HG03159 (cell line): ENCODE measurements at regions not wholly inside any gene's neighbourhood (a gene's known extent, or its start where the extent isn't known, plus 50 kb on each side); places are given as distances from the start of the nearest gene placed in this dataset.

ENCODE experiments used
- ATAC-seq: cut with Tn5 transposase; IDR thresholded peaks from one replicate; pipeline ENCODE4 v1.9.1; 2021; ENCODE audit warnings: mild to moderate bottlenecking, moderate library complexity; ENCODE audit not compliant: unreplicated experiment

DNA sequence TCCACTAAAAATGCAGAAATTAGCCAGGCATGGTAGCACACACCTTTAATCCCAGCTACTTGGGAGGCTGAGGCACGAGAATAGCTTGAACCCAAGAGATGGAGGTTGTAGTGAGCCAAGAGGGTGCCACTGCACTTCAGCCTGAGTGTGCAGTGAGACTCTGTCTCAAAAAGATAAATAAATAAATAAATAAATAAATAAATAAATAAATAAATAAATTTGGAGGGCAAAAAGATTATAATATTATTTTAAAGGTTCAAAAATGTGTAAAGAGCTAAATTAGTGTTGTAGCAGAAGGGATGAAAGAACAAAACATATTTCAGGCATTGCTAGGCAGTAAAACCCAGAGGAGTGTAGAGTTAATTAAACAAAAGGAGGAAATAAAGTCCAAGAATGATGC lies 1136.4 kb upstream of the CDH2 start:
- ATAC-seq, result no peak

- ATAC-seq, result no peak
Observed at GRCh38 chr18:29311580-29311979, 1134.7 kb upstream of the CDH2 start.

DNA sequence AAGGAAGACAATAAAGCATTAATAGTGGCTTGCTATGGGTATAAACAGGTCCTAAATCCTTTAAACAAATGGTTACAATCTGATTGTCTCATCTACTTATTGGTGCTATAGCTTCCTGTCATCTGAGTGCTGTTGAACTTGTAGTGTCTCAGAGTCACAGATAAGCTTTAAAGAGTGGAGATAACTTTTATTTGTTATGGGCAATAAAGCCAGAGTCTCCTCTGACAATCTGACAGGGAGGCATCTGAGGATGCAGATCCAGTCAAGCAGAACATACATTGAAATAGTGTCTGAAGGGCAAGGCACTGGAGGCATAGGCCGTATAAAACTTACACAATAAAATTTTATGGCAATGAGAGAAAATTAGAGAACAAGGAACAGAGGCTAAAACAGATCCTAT lies 1132.4 kb upstream of the CDH2 start:
- ATAC-seq, result no peak

GRCh38 chr18:29307982-29308381 lies 1131.1 kb upstream of the CDH2 start:
- no peak for ATAC-seq

- no peak for ATAC-seq
Observed at GRCh38 chr18:29307231-29307630, 1130.3 kb upstream of the CDH2 start.

DNA sequence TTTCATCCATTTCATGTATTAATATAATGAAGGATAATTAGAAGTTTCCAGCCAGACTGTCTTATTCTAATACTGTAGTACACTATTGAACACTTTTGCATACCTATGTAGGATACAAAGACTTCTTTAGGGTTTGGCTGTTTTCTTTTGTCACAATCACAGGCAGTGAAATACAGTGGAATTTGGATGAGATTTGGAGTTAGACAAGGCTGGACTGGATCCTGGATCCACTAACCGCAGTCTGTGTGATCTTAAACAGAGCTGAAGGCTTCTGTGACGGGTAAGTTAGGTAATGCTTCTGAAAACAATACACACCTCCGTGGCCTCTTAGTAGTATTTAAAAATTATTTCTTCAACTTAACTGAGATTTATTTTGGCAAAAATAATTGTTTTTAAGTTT lies 1128.6 kb upstream of the CDH2 start:
- no peak for ATAC-seq

- ATAC-seq, result no peak
Observed at GRCh38 chr18:29301048-29301447, 1124.1 kb upstream of the CDH2 start.

- ATAC-seq, result no peak
Observed at GRCh38 chr18:29285471-29285870, 1108.5 kb upstream of the CDH2 start.

GRCh38 chr18:29271501-29271900 lies 1094.6 kb upstream of the CDH2 start:
- ATAC-seq, result no peak

DNA sequence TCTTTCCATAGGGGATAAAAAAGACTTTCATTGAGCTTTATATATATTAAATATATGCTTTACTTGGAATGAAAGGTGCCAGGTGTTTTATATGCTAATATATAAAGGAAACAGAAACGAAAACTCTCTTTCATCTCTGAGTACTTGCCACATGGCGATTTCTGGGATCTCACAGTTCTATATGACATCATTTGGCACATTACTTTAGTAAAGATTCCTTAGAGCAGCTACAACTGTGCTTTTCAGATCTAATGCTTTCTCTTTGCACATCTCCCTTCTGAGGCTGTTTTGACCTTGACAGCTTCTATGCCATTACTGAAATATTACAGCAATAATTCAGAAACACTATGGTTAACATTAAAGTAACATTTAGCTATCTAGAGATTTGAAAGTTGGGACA lies 1082.9 kb upstream of the CDH2 start:
- ATAC-seq, result no peak

GRCh38 chr18:29254123-29254522 lies 1077.2 kb upstream of the CDH2 start:
- ATAC-seq, result no peak

DNA sequence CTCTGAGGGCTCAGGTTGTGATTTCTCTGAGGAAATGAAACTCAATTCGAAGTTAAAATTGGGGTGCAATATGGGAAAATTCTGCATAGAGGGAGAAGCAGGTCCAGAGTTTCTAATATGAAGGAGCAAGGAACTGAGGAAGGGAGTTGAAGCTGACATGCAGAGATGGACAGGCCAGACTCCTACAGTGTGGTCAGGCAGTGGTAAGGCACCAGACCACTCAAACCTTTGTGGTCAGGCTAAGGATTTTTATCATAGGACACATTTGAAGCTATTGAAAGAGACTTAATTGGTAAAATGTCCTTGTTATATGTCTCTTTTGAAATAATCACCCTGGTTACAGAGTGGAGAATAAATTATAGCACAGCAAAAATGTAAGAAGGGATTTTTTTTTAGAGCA lies 1074.8 kb upstream of the CDH2 start:
- no peak for ATAC-seq

DNA sequence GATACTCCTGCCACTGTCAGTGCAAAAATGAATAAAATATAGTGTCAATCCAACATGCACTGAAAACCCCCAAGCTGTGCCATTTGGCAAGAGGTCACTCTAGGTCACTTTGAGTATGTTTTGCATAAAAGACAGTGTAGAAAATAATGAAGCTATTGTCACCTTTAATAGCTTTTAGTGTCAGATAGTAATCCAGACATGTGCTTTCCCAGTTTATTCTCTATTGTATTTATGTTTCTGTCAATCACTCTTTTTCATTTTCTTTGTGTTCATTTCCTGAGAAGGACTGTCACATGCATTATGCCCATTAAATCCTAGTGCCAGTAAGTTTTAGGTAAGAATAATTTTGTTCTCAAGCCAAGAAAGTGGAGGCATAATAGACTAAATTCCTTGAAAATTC lies 1073.9 kb upstream of the CDH2 start:
- ATAC-seq, result no peak

- ATAC-seq, result no peak
Observed at GRCh38 chr18:29250259-29250658, 1073.3 kb upstream of the CDH2 start.

DNA sequence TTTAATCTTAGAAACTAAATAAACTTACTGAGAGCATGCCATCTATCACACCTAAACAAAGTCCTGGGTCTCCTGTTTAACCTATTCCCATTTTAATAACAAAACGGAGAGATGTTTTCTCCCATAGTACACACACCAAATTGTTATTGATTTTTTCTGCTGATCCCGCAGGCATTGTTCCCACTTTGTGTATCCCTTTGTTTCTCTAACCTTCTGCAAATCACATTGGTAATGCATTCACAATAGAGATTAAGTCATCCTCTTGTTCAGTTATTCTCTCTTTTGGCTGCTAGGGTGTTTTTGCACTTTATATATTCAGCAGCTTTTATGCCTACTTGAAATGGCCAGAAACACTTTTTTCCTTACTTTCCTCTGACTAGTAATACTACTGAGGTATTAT lies 1071.9 kb upstream of the CDH2 start:
- ATAC-seq, result no peak

- no peak for ATAC-seq
Observed at GRCh38 chr18:29241199-29241598, 1064.3 kb upstream of the CDH2 start.

DNA sequence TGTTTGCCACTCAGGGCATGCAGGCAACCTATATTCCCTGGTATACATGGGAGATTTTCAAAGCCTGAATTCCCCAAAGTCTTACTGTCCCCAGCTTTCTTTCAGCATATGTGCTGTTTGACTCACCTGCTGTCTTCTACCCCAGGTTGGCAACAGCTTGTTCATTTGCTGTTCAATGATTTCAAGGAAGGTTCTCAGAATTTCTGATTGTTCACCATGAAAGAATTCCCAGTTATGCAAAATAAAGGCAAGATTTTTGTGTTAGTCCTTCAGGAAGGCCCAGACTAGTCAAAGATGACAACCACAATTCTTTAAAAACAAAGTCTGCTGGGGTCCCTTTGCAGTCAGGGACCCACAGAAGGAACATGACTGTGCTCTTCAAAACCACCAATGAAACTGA lies 1057.8 kb upstream of the CDH2 start:
- no peak for ATAC-seq

GRCh38 chr18:29226213-29226612 lies 1049.3 kb upstream of the CDH2 start:
- ATAC-seq, result no peak

DNA sequence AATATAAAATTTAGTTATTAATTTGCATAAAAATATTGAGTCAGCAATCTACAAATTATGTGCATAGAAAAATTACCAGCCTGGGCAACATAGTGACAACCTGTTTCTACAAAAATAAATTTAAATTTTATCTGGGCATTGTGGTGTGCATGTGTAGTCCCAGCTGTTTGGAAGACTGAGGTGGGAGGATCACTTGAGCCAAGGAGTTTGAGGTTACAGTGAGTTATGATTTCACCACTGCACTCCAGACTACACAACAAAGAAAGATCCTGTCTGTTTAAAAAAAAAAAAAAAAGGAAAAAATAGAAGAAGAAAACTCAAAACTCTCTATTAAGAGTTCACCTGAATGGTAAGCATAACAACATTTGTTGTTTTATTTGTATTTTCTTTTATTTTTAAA lies 1048.4 kb upstream of the CDH2 start:
- ATAC-seq, result no peak

DNA sequence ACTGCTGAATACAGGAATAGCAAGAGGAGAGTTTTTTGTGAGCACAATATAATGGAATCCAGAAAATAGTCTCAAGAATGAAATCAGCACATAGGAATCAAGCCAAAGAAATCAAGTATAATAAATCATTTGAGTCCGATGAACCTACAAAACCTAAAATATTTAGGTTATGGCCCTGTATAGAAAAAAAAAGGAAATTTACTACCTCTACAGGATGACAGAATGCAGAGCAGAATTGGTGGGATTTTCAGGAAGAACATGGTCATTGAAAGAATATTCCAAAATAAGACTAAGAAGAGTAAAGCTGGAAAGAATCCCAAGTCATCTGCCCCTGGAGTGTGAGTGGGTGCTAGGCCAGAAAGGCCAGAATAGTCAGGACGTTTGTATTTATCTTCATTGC lies 1041.2 kb upstream of the CDH2 start:
- ATAC-seq, result no peak

DNA sequence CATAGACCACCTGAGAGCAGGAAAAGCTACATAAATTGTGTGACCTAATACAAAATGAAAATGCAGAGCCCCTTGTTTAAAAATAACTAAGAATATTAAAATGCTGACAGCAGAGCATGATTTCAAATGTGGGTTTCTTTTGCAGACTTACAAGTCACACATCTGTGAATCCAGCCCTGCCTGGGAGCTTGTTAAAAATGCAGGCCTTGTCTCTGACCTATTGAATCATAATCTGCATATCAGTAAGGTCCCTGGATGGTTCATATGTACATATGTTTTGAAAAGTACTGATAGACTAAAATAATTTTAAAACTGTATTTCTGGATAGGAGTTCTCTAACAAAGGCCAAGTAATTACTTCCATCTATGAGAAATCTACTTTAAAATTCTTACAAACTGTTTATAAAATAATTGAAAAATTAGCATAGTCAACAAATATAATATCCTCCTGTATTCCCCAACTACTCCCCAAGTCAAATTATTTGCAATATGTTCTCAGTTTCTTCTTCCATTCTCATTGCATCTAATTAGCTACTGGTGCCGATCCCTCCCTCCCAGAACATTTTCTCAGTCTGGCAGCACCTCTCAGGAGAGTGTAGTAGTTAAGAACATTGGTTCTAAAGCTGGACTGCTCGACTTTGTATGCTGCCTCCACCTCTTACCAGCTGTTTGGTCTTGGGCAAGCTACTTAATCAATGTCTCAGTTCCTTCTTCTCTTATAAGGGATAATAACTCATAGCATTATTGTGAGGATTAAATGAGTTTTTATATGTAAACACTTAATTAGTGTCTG lies 1040.4 kb upstream of the CDH2 start:
- ATAC-seq, result no peak

GRCh38 chr18:29198834-29199233 lies 1021.9 kb upstream of the CDH2 start:
- ATAC-seq, result no peak

- ATAC-seq, result no peak
Observed at GRCh38 chr18:29196307-29196706, 1019.4 kb upstream of the CDH2 start.
